ENCODE measurements at regions not wholly inside any gene's neighbourhood (a gene's known extent, or its start where the extent isn't known, plus 50 kb on each side); places are given as distances from the start of the nearest gene placed in this dataset.
A peak's percentile ranks its signal among the peaks of the same experiment; 100 is the strongest.

- no peak for DNase-seq (ENCODE audit: low read depth)
Measured at GRCh38 chr7:41294556-41295454, 408.1 kb downstream of the INHBA start.

GRCh38 chr7:41292487-41292886 lies 410.4 kb downstream of the INHBA start:
- peak; percentile 23 for DNase-seq (ENCODE audit: low read depth)

- DNase-seq (ENCODE audit: low read depth): no peak
Measured at GRCh38 chr7:41287559-41288335, 415.1 kb downstream of the INHBA start.

GRCh38 chr7:41280491-41280890 lies 422.4 kb downstream of the INHBA start:
- DNase-seq (ENCODE audit: low read depth): no peak

- DNase-seq (ENCODE audit: low read depth): no peak
Measured at GRCh38 chr7:41277561-41277960, 425.3 kb downstream of the INHBA start.

GRCh38 chr7:41275255-41275654 lies 427.6 kb downstream of the INHBA start:
- no peak for DNase-seq (ENCODE audit: low read depth)

GRCh38 chr7:41274179-41274578 lies 428.7 kb downstream of the INHBA start:
- DNase-seq (ENCODE audit: low read depth): no peak

GRCh38 chr7:41272664-41273063 lies 430.2 kb downstream of the INHBA start:
- DNase-seq (ENCODE audit: low read depth): no peak

- DNase-seq (ENCODE audit: low read depth): no peak
Measured at GRCh38 chr7:41268878-41269277, 434.0 kb downstream of the INHBA start.

- no peak for DNase-seq (ENCODE audit: low read depth)
Measured at GRCh38 chr7:41261080-41261479, 441.8 kb downstream of the INHBA start.

GRCh38 chr7:41257660-41258059 lies 445.2 kb downstream of the INHBA start:
- no peak for DNase-seq (ENCODE audit: low read depth)

GRCh38 chr7:41256186-41256945 lies 446.5 kb downstream of the INHBA start:
- no peak for DNase-seq (ENCODE audit: low read depth)

- no peak for DNase-seq (ENCODE audit: low read depth)
Measured at GRCh38 chr7:41255716-41256115, 447.2 kb downstream of the INHBA start.

- DNase-seq (ENCODE audit: low read depth): no peak
Measured at GRCh38 chr7:41255113-41255512, 447.8 kb downstream of the INHBA start.

- DNase-seq (ENCODE audit: low read depth): no peak
Measured at GRCh38 chr7:41252957-41253356, 449.9 kb downstream of the INHBA start.

GRCh38 chr7:41252551-41252950 lies 450.3 kb downstream of the INHBA start:
- no peak for DNase-seq (ENCODE audit: low read depth)

GRCh38 chr7:41247143-41247865 lies 455.6 kb downstream of the INHBA start:
- no peak for DNase-seq (ENCODE audit: low read depth)

GRCh38 chr7:41245916-41246315 lies 457.0 kb downstream of the INHBA start:
- no peak for DNase-seq (ENCODE audit: low read depth)

- DNase-seq (ENCODE audit: low read depth): peak; percentile 76
Measured at GRCh38 chr7:41244246-41244645, 458.6 kb downstream of the INHBA start.

GRCh38 chr7:41241641-41242040 lies 461.2 kb downstream of the INHBA start:
- no peak for DNase-seq (ENCODE audit: low read depth)

GRCh38 chr7:41239596-41239995 lies 463.3 kb downstream of the INHBA start:
- no peak for DNase-seq (ENCODE audit: low read depth)

GRCh38 chr7:41238851-41239331 lies 464.0 kb downstream of the INHBA start:
- no peak for DNase-seq (ENCODE audit: low read depth)
